Coronary artery (tissue), 2 donors: ENCODE measurements at regions not wholly inside any gene's neighbourhood (a gene's known extent, or its start where the extent isn't known, plus 50 kb on each side); places are given as distances from the start of the nearest gene placed in this dataset.

ENCODE experiments used
- DNase-seq: peaks from one replicate; pipeline ENCODE4 v3.0.0-alpha.2; 2017; ENCODE audit warnings: low spot score
- H3K27ac ChIP-seq, 2 donors: fragments of 200-600 bp; sonication (generic); one replicate each; pipeline ENCODE4 v1.5.1; 2016 to 2019
- H3K4me3 ChIP-seq: fragments of 200-600 bp; sonication (generic); 2 replicates; pipeline ENCODE4 v1.5.1; 2016; ENCODE audit warnings: mild to moderate bottlenecking, moderate library complexity
- TF ChIP-seq, protein P1 (sequence below): fragments of 200-600 bp; sonication (generic); IDR thresholded peaks from one replicate; pipeline ENCODE4 v1.5.1; 2019; ENCODE audit warnings: antibody characterized with exemption

DNA sequence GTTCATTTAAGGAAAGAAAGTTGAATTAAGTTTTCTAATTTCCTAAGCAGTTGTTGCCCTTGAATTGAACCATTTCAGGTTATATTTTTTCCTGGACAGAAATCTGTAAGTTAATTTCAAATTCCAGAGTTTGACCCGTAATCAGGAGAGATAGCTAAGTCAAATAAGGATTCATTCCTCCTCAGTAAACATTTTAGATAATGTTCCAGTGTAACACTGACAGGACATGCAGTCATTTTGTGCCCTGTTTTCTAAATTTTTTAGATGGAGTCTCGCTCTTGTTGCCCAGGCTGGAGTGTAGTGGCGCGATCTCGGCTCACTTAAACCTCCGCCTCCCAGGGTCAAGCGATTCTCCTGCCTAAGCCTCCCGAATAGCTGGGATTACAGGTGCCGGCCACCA, 371.7 kb downstream of the DIPK2A start:
- DNase-seq: no peak
- Histone ChIP-seq H3K27ac (no peak overlapping the region), H3K4me3 (no peak overlapping the region)
- TF ChIP-seq, protein P1, sequence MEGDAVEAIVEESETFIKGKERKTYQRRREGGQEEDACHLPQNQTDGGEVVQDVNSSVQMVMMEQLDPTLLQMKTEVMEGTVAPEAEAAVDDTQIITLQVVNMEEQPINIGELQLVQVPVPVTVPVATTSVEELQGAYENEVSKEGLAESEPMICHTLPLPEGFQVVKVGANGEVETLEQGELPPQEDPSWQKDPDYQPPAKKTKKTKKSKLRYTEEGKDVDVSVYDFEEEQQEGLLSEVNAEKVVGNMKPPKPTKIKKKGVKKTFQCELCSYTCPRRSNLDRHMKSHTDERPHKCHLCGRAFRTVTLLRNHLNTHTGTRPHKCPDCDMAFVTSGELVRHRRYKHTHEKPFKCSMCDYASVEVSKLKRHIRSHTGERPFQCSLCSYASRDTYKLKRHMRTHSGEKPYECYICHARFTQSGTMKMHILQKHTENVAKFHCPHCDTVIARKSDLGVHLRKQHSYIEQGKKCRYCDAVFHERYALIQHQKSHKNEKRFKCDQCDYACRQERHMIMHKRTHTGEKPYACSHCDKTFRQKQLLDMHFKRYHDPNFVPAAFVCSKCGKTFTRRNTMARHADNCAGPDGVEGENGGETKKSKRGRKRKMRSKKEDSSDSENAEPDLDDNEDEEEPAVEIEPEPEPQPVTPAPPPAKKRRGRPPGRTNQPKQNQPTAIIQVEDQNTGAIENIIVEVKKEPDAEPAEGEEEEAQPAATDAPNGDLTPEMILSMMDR: no peak

DNA sequence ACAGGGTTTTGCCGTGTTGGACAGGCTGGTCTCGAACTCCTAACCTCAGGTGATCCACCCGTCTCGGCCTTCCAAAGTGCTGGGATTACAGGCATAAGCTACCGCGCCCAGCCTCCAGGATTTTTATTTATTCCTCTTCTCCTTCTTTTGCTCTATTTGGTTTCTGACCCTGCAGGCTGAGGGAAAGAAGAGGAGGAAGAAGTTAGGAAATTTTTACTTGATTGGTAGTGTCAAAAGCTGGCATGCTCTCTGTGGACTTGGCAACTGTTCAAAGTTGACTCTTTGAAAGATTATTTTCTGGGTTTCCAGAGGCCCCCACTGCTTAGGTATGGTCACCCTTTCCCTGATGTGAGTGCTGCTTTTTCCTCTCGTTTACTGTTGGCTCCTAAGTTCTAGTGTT, 372.2 kb downstream of the DIPK2A start:
- TF ChIP-seq, protein P1: no peak
- H3K4me3 ChIP-seq: no peak overlapping the region
- no peak for DNase-seq
- H3K27ac ChIP-seq: no peak overlapping the region

DNA sequence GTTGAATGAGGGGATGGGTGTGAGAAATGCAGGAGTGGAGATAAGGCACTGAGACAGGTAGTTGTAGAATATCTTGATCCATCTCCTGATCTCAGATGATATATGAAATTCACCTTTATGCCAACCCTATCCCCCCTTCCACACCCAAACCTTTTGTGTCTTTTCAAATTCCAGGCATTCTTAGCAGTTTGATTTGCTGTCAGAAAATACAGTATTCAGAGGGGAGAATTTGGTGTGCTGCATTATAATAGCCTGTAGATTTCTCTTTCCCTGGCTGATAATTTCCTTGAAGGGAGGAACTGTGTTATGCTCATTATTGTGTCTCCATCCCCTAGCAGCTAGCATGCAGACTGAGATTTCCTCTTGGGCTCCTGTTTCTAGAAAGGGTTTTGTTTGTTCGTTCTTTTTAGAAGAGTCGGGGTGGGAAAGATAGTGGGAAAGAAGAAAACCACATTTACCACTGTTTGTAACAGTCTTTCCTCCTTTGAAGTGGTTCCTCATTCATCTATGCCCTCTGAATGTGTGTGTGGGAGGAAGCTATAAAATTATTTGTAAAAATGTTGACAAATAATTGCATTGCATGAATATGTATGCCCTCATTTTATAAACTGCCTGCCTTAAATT, 373.4 kb downstream of the DIPK2A start:
- H3K4me3 ChIP-seq: no peak overlapping the region
- DNase-seq: no peak
- TF ChIP-seq, protein P1: no peak
- H3K27ac ChIP-seq: no peak overlapping the region

DNA sequence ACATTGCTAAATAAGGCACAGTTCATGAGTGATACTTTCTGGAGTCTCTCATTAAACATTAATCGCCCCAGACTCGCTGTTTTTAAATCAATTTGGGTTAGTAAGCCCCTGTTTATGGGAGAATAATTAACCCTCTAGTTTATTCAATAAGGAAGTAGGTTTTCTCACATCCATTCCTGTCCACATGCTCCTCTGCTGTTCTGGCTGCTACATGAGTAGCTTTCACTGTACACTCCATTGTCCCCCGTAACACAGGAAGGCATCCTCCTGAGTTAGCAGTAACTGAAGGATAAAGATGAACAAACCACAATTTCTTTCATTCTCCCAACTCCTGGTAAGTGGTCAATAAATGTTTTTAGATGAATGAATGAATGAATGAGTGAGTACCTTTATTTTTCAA, 378.5 kb downstream of the DIPK2A start:
- no peak for DNase-seq
- Histone ChIP-seq H3K27ac (no peak overlapping the region), H3K4me3 (no peak overlapping the region)
- TF ChIP-seq, protein P1: no peak

DNA sequence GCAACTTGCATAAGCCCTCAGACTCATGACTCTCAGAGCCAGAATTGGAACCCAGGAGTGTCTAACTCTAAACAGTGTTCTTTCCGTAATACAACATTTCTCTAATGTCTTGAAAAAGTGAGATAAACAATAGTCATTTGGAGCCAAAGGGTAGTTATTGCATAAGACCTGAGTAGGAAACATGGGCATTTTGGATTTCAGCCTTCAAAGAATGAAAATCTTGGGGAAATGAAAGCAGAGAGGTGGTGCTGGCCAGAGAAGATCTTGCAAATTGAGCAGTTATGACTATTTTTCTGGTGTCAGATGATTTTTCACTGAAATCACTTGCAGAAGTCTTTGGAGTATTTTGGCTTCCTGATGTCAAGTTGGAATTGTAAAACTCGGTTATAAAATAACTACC, 379.4 kb downstream of the DIPK2A start:
- no peak for DNase-seq
- TF ChIP-seq, protein P1: no peak
- no peak overlapping the region for H3K4me3 ChIP-seq
- no peak overlapping the region for H3K27ac ChIP-seq

DNA sequence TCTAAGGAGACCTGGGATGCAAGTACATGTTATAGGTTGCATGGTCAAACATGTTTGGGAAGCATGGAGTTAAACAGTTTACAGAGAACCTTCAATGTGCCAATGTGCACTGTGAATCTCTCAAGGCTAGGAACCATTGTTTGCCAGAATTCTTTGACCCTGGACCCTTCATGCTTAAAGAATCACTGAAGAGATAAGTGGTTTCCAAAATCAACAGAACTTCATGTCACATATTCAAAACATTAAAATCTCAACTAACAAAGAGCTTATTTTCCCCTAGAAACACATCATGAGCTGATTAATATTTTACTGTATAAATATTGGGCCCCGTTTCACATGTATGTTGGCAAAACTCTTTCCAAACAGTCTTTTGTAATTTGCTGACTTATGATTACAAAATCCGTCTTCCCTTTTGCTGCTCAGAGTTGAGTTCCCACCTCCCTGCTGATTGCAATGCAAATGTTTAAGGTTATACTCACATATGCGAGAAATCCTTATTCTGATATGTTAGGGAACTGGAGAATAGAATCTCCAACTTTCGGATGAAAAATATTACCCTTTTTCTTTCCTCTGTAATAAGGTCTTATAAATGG, 380.2 kb downstream of the DIPK2A start:
- TF ChIP-seq, protein P1: no peak
- DNase-seq: no peak
- Histone ChIP-seq H3K27ac (no peak overlapping the region), H3K4me3 (no peak overlapping the region)

DNA sequence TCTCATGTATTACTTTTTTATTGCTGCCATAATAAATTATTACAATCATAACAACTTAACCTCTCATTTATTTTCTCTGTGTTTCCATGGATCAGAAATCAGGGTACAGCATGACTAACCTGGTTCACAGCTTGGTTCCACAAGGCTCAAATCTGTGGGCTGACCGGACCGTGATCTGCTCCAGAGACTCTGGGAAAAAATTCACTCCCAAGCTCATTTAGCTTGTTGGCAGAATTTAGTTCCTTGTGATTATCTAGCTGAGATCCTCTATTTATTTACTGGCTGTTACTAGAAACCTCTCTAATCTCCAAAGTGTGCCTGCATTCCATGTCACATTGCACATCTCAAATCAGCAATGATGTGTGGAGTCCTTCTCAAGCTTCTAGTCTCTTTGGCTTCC, 386.6 kb downstream of the DIPK2A start:
- H3K27ac ChIP-seq: no peak overlapping the region
- DNase-seq: no peak
- TF ChIP-seq, protein P1: no peak
- H3K4me3 ChIP-seq: no peak overlapping the region
